Glomerular visceral epithelial cell (primary cell): ENCODE measurements at regions not wholly inside any gene's neighbourhood (a gene's known extent, or its start where the extent isn't known, plus 50 kb on each side); places are given as distances from the start of the nearest gene placed in this dataset.

Experiments
- DNase-seq: peaks from one replicate; pipeline ENCODE4 v3.0.0-alpha.2; 2016; ENCODE audit errors: extremely low spot score

DNA sequence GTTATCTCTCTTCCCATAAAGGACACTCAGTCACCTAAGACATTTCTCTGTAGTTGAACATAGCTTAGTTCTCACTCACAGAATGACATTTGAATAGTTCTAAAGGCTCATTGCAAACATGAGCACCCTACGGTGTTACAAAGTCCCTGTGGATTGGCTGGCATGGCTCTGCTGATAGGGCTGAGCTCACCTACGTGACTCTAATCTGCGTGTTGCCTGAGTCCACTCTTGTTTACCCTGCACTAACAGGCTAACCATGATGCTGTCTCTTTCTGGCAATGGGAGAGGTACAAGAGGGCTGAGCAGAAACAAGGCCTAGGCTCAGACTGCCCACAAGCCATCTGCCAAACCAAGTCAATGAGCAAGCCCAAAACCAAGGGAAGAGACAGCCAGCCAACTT is 103.6 kb downstream of the PALM2AKAP2 start:
- no peak for DNase-seq

DNA sequence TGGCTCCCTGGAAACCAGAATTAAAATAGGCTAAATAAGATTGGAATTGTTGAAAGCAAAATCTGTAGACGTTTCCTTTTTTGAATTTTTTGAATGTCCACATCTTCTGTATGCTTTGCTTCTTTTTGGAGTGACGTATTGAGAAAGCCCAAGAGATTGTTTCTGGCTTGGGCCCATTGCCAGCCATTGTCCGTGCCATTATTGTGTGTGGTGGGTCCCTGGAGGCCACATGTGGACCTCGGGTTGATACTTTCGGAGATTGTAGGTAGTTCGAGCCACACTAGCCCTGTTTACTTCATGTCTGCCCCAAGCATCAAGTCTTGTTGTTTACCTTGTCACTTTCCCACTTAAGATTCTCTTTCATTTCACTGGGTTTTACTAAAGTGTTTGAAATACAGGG is 106.0 kb downstream of the PALM2AKAP2 start:
- no peak for DNase-seq

DNA sequence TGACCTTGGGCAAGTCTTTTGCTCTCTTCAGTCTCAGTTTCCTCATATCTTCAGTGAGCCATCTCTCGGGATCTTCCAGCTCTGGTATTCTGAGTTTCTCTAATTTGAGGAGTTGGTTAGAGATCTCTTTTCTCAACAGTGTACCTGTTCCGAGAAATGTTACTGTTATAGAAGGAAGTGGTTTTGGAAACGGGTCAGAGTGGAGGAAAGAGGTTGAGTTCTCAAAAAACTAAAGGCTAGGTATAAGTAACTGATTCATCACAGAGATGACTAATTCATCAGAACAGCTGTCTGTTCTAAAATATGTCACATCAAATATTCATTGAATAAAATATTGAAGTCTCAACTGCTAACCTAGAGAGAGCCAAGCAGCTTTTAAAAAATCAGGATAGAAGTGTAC is 106.6 kb downstream of the PALM2AKAP2 start:
- DNase-seq = peak; percentile 12

DNA sequence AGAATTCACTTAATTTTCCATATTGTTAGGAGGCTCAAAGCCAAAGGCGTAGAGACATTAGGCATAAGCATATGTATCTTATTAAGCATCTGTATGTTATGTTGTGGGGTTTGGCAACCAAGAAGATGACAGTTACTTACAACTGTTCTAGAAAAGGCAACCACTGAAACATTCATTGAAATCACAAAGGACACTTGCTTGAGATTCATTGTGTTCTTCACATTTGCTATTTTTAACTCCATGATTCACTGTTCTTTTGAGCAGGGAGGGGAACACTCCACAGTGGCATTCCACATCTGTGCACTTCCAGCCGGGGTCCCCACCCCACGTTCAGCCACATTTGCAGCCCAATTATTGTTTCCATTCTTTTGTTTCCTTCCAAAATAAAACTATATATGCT is 107.1 kb downstream of the PALM2AKAP2 start:
- peak; percentile 5 for DNase-seq

DNA sequence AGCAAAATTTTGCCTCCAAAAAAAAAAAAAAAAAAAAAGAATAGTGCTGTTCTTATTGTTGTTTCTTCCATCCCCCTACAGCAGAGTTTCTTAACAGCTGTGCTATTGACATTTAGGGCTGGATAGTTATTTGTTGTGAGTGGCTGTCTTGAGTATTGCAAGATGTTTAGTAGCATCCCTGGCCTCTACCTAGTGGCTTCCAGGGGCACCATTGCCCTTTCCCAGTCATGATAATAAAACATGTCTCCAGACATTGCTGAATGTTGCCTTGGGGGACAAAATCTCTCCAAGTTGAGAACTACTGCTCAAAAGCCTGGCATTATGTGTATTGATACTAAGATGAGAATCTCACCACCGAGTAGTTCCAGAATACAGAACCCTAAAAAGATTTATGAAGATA is 108.7 kb downstream of the PALM2AKAP2 start:
- no peak for DNase-seq

DNA sequence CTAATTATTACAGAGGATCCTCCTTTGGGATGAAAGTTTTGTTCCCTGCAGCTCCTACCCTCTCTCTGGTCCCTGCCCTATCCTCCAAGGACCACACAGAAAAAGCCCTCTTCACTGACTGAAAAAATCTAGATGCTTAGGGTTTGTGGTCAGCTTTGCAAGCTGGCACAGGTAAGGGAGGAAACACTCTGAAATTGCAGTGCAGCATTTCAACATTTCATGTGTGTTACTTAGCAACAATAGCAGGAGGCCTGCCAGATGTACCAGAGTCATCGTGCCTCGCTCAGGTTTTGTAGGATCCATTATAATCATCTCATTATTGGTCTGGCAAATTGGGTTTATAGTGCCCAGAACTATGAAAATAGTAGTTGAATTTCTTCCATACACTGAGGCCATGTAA is 109.5 kb downstream of the PALM2AKAP2 start:
- DNase-seq = no peak

DNA sequence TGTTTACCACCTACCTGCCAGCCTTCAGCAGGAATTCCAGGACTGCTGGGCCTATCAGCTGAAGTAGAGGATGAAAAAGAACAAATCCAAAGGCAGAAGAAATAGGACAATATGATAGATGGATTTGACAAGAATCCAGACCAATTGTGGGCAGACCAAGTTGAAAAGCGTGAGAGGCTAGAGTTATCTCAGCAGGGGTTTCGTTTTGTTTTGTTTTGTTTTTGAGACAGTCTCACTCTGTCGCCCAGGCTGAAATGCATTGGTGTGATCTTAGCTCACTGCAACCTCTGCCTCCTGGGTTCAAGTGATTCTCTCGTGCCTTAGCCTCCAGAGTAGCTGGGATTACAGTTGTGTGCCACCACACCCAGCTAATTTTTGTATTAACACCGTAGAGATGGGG is 113.2 kb downstream of the PALM2AKAP2 start:
- no peak for DNase-seq

DNA sequence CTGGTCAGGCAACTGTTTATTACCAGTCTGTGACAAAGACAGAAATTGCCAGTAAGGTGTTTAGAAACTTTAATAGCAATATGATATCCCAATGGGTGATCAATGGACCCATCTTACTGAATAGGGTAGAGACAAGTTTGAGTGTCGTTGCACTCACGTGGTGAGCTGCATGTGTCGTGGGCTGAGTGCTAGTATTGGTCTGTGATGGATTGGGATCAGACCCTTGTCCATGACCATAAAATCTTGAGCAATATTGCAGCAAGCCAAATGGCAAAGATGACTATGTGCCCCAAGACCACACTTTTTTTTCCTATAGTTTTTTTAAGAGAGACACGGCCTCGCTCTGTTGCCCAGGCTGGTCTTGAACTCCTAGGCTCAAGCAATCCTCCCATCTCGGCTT is 114.5 kb downstream of the PALM2AKAP2 start:
- DNase-seq = no peak

DNA sequence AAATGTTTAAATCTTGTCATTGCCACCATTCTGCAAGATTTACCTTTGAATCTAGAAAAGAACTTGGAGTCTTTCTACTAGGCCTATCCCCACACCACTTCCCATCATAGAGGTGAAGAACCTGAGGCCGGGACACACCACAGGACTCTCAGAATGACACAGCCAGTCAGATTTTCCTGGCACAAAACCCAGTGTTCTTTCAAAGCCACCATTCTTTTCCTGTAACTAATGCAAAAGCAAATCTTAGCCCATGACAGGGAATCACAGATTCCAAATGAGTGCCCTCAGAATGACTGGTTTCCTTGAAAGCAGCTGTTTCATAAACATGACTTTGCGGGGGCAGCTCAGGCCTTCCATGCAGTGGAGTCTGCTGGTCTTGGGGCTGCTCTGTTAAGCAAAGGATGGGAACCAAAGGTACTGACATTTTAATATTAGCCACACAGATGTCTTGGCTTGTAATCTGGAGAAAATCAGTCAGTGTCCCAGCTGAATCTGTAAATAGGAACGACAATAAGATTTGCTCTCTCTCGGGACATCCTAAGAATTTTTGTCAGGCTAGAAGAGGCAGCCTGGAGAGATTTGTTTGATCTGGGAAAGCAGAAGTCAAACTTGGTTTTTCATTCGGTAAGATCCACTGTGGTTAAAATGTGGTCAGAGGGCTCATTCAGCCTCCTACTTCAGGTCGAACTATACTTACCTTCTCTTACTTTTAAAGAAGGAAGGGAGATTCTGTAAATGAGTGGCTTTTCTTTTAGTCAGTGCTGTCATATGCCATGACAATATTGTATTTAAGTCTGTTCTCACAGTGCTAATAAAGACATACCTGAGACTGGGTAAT is 115.1 kb downstream of the PALM2AKAP2 start:
- peak; percentile 4 for DNase-seq

DNA sequence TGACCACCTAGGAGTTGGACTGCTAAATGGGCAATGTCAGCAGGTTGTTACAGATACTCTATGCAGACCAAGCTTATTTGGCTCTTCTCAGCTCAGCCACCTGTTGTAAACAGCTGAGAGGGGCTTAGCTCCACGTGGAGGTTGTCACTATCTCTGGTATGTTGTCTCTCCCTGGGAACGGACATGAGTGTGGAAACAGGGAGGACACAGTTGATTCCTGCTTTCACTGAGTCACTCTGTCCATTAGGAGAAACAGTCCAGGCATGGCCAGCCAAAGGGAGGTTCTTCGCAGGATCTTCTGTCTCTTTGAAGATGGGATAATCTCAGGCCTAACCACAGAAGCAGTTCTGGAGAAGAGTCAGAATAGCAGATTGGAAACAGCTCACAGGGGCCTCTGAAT is 121.2 kb downstream of the PALM2AKAP2 start:
- no peak for DNase-seq

DNA sequence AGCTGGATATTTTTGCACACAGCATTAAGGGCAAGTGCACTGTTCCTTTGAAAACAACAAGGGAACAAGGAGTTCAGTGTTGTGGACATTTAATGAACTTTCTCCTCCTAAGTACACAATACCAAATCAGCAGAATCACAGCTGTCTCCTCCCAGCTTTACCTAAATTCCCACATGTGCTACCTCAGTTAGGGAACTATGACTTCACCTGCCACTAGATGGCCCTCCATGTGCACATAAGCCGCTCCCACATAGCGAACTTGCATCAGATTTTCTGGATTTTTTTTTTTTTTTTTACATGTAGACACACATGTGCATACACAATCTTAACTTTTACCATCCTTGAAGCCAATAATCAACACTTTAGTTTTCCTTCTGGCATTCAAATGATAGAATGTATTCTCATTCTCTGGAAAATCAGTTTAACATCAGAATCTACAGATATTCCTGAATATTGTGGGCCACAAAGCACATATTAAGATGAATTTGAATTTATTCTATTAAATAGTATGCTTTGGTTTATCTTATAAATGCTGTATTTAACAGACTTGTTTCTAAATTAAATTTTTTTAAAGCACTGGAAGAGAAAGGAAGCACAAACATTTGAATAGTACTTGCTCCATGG is 123.6 kb downstream of the PALM2AKAP2 start:
- DNase-seq = peak; percentile 78

DNA sequence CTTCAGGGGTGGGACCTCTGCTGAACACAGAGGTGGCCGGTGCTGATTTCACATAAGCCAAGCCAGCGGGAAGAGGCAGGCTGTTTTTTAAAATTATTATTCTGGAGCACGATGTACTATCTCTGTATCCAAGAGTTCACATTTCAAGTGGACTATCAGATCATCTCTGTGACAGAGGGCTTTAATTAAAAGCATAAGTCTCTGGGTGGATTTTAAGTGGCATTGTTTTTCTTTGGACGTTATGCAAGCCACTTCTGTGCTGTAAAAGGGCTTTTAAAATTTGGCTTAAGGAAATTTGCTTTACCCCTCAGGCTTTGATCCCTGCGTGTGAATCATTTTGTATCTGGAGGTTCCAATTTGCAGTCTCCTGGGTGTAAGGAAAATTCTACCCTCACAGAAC is 124.7 kb downstream of the PALM2AKAP2 start:
- DNase-seq = no peak

DNA sequence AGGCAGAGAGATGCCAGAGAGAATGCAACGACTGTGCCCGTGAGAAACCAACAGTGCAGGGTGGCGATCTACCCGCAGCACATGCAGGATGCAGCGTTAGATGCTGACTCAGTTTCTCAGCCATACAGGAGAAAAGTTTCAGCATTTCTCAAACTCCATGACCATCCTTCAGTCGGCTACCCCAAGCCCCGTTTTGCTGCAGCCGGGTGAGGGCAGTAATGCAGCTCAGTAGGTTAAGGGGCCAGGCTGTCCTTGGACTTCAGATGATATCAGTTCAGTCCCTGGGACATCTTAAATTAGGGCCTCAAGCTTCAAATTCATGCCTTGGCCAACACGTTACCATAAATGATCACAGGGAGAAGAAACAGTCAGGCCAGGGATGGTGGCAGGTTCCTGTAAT is 125.5 kb downstream of the PALM2AKAP2 start:
- no peak for DNase-seq

DNA sequence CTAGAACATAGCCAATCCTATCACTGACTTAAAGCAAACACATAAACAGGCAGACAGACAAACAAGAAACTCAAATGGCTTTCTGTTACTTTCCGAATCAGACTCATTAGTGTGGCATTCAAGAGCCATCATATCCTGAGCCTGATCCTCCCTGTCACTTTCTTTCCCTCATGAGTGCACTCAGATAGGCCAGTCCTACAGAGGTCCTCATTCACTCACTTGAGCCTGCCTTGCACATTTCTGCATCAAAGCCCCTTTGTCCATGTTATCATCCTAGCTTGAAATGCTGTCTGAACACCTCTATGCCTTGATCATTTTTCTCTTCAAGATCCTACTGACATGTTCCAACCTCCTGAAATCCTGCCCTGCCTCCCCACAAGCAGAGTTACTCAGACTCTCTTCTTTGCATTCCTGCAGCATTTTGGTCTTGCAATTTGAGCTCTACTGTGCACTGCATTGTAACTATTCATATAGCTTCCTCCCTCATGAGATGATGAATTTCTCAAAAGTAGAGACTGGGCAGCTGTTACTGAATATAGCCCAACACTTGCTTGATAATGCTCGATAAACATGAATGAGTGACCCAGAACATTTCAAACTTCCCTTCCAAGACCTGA is 126.9 kb downstream of the PALM2AKAP2 start:
- peak; percentile 17 for DNase-seq

DNA sequence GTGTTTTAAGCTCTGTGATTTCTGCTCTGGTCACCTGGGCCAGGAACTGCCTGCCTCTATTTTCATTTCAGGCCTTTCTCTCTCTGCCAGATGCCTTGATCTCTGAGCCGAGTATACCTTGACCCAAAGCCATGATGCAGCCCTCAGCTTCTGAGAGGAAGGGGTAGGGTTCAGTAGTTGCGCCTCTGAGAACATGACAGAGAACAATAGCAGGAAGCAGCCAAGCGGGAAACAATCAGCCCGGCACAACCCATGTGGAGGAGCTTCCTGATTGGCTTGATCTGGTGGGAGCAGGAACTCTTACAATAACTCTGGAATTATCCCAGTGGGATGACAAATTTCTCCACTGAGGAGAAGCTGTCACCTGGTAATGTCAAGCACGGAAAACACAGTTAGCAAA is 127.4 kb downstream of the PALM2AKAP2 start:
- peak; percentile 48 for DNase-seq

DNA sequence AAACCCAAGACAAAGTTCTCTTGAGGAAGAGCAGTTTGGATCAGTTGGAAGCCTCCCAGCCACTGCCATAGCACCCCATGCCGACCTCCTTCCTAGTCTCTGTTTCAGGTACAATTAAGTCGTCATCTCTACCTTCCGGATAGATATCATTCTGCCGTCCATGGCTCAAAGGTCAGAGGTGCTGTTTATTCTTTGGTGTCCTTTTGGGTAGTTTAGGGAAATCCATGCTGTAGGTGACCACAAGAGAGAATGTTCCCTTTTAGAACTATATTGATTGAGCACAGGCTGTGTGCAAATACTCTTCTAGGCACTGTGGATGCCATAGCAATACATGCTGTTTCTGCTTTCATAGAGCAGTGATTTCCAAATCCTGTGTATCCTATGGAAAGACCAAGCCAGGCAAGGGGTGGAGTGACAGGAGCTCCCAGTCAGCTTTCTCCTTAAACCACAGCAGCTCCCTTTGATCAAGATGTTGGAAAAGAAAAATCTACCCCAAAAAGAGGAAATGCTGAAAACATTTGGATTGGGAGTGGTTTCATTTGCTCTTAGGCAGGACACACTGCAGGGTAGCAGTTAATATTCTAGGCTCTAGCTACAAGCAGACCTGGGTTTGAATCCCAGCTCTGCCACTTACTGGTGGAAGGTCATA is 127.9 kb downstream of the PALM2AKAP2 start:
- DNase-seq = no peak

DNA sequence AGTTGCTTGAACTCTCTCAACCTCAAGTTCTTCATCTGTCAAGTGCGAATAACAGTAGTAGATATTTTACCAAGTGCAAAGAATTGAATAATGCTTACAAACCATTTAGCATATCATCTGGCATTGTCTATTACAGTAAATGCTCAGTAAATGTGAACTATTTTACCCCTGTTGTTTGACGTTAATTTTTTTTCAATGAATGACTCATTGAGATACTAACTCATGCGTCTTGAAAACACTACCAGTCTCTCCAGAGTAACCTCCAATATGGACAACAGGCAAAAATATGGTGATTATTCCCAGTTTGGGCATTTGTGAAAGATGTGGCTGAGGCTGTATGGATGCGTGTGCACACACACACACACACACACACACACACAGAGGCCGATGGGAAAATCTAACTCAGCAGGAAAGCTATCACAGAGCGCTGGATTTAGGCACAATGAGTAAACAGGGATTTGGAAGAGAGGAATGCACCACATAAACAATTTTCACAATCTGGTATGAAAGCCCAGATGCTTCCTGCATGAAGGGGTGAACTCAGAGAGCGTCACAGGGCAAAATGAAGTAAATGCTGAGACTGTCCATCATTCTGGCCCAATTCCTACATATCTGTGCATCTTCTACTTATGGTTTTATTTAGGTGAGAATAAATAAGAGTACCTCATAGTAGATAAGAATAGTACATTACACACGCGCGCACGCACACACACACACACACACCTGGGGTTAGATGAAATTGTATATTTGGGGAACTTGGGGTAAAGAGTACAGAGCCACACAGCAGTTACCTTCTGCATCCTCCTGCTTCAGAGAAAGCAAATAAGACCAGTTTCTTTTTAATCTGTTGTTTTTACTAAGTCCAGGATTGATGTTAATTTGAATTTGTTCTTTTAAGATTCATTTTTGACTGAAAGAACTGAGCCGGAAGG is 128.7 kb downstream of the PALM2AKAP2 start:
- no peak for DNase-seq

DNA sequence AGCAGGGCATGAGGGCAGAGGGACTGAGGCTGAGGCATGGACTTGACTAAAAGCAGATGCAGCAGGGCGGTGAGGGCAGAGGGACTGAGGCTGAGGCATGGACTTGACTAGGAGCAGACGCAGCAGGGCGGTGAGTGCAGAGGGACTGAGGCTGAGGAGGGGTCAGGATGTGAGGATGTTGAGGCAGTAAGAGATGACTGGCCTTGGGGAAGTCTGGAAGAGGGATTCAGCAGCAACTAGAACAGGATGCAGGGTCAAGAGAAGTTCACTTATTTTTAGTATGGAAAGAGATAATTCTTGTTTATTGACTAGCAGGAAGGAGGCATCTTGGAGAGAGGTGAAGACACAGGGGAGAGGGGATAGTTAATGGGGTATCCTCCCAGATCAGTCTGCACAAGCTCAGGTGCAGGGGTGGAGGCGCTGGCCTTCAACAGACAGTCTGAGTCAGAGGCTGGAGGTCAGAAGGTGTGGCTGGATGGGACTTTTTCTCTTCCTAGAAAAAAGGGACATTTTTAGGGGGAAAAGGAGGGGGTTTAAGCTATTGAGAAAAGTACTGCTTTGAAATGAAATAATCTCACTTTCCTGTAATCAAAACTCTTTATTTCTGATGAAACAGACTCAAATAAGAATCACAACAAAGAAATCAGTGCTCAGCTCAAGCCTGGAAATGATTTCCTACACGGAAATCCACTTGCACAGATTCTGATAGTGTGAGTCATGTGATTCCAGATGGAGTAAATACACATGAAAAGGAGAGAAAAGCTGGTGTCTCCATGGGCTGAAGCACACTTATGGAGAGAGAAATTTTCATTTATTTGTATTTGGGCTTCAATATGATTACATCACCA is 130.9 kb downstream of the PALM2AKAP2 start:
- peak; percentile 62 for DNase-seq

DNA sequence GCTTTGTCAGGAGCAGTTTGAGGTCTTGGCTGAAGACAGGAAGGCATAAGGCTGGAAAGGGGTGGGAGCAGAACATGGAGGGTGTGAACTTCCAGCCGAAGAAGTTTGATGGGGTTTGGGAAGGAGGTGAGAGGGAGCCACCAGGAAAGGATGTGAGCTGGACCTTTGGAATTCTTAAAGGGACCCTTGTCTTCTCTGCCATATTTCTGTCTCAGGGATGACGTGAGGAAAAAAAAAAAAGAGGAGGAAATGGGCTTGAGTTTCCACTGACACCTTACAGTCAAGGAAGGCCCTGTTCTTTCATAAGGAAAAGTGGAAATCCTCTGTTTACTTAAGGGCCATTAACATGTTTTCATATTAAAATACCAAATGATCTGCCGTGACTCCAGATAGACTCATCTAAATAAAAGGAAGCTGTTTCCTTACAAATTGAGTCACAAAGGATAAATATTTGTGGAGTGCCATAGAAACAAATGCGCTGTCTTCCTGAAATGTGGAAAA is 132.1 kb downstream of the PALM2AKAP2 start:
- no peak for DNase-seq

DNA sequence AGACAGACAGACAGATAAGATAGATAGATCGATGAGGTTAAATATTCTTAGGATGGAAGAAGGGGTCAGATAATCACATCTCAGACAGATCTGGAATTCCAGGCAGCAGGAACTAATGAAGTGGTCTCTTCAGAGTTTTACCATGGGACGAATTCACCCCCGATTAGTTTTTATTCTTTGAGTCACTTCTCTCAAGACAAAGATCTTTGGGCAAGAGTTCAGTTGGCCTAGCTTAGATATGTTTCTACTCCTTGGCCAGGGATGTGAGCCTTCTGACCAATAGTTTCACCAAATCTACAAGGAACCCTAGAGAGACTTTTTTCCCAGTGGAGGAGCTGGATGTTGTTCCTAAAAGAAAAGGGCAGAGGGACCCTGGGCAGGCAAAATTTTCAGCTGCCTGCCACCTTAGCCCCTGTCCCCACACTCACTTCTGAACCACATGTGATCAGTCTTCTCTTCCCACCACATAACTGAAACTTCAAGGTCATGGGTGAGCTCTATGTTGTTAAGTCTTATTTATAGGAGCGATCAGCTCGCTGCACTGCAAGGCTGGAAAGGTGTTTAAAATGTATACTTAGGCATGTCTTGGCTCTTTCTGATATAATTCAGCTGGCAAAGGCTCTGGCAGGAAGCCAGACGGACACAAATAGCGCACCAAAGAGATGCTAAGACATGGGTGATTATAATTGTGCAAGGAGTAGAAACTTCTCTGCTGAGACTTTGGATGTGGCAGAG is 132.9 kb downstream of the PALM2AKAP2 start:
- DNase-seq = no peak
